ENCODE measurements at regions not wholly inside any gene's neighbourhood (a gene's known extent, or its start where the extent isn't known, plus 50 kb on each side); places are given as distances from the start of the nearest gene placed in this dataset.

GRCh38 chr6:16067568-16067967 lies 61.3 kb upstream of the MYLIP start:
- TF ChIP-seq CTCF (conservative IDR thresholded peaks at IDR 0.05 in 1 of 2, IDR thresholded peaks at IDR 0.05 in 1 of 2; ENCODE audit: extremely low read depth in 1 of 2, insufficient read depth in 1 of 2, low read depth in 1 of 2, low read length in 2 of 2): no peak
- no peak for TF ChIP-seq EZH2 (IDR thresholded peaks at IDR 0.05; ENCODE audit: borderline replicate concordance, low read length)

Data from mammary epithelial cell (primary cell).